Stimulated activated CD8-positive, alpha-beta memory T cell treated with anti-CD3 and anti-CD28 coated beads, Interleukin-7, amount 100 ng/mL, for 4 hours (primary cell): ENCODE measurements at regions not wholly inside any gene's neighbourhood (a gene's known extent, or its start where the extent isn't known, plus 50 kb on each side); places are given as distances from the start of the nearest gene placed in this dataset.
"Not testable (repeated sequence)": the region's sequence is repeated elsewhere in the genome, so short reads cannot be mapped to it uniquely, and the experiment has no call there.

Experiments used
- DNase-seq, 2 donors: peaks; one replicate each; pipeline ENCODE4 v3.0.0-alpha.2; 2020; ENCODE audit warnings: low read depth in 2 of 2

DNA sequence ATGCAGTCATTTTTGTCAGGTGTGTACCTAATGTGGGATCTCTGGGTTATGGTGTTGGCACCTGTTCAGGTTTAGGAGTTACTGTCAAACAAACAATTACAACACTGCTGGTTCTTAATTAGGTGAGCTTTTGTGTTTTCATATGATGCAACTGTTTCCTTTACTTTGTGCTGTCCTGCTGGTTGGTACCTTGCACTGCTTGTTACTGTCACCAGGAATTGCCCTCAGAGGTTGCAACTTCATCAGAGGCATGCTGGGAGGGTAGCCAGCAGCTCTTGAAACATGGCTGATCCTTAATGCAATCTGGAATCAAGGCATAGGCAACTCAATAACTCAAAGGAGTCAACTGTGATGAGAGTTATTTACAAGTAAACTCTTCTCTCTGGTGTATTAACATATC is 400.3 kb downstream of the MIAT start:
- no peak for DNase-seq

DNA sequence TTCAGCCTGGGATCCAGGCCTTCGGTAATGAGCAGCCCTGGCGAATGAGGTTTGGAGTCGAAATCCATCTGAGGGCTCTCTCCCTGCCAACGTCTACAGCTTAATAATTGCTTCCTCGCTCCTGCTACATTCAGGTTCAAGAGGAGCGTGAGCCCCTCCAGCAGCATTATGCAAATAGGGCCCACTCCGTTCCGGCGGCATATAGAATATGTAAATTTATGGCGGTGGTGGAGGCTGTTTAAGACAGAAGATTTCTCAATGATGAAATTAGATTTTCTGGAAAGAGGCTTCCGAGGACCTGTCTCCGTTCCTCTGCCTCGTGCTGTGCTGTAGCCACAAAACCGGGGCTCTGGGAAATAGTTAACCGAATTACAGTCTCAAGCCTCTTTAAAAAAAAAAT is 402.8 kb downstream of the MIAT start:
- DNase-seq, result no peak

DNA sequence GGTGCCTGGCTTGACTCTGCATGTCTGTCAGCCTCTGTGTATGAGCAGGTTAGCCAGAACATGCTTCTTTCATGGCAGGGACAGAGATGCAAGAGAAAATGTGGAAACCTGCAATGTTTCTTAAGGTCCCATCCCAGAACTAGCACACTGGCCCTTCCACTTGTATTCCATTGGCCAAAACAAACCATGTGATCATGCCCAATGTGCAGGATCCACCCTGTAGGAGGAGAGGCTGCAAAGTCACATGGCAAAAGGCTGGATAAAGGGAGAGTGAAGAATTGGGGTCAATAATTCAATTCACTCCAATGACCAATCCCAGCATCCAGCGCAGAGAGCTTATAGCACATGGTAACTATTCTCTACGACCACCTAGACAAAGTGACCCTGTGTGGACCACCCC is 405.5 kb downstream of the MIAT start:
- DNase-seq, result no peak

DNA sequence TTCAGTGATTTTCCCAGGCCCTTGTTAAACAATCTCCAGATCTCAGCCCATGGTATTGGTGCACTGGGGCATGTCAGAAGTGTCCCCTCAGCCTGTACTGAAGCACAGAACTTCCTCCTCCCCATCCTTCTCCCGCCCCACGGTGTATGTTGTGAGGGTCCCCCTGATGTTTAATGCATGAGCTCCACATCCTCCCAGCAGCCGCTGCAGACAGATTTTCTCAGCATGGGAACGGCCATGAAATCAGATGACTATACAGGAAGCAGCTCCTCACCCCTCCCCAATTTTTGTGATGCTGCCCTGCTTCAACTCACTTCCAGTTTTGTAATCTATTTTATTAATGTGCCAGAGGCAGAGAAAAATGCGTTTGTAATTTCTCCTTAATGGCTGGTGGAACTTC is 406.0 kb downstream of the MIAT start:
- no peak for DNase-seq

DNA sequence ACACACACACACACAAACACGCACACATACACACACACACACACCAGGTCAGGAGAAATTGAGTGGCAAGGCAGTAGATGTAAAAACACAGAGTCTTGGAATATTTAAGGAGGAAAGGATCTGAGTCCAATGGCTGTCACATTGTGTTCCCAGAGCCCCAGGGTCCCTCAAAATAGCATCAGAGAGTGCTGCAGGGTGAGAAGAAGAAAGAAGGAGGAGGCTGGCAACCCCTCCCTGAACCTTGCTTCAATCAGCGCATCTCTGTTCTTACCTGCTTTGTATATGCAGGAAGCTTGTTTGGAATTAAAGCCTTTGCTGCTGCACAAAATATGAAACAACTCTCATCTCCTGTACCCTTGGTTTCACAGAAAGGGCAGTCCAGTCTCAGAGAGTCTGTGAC is 406.5 kb downstream of the MIAT start:
- DNase-seq, result no peak

DNA sequence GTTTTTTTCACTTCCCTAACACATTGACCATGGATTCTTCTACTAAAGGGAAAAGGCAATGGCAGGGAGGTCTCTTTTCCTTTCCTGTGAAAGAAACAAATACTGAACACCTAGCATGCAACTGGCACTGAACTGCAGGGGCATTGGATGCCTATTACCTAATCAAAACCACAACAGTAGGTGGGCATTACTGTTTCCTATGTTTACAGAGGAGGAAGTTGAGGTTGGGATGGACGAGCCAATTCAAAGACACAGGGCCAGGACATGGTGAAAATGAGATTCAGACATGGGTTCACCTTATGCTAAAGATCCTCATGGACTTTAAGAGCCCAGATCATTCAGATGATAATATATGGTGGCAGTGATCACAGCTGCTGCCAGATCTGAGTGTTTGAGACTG is 407.0 kb downstream of the MIAT start:
- DNase-seq, result no peak

DNA sequence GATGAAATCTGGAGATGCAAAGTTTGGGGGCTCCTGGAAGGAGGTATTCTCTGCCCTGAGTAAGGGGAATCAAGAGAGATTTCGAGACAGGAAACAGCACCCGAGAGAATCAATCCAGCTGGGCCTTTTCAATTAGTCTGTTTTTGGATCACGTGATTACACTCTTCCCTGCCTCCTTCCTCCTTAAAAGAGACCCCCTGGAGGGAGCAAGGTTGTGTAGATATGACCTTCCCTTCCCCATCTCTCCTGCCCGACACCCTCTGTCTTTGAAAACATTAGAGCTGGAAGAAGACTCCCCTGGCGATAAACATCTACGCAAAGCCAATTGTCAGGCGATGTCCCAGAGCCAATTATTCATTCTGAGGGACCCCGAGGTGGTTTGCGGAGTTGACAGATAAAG is 407.9 kb downstream of the MIAT start:
- DNase-seq, result no peak

DNA sequence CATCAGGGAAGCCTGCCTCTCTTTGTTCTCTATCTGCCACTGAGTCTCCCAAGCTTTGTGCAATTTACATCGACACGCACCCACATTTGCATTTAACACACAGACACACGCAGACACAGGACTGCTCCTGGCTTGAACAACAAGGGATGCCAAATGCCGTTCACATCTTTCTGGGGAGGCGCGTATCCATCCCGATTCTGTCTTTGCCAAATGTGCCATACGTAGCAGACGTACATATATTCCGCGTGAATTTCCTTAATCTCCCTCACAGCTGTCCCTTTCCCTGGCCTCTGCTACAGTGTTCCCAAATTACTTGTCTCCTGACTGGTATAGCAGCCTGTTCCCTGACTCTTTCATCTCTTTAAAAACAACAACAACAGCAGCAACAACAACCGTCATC is 409.5 kb downstream of the MIAT start:
- no peak for DNase-seq

DNA sequence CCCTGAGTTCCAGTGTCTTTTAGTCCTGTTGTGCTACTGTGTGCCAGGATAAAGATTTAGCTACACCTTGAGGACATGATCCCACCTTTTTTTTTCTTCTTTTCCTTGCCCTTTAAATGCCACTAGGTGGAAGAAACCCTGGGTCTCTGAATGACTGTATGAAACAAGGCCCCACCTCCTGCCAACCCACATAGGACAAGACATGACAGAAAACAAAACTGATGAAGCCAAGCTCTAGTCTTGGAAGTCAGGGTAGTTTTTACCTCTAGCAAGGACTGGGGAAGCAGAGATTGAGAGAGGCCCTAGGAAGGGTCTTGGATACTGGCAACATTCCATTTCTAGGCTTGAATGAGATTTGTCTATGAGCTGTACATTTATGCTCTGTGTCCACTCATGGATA is 410.7 kb downstream of the MIAT start:
- DNase-seq, result no peak

DNA sequence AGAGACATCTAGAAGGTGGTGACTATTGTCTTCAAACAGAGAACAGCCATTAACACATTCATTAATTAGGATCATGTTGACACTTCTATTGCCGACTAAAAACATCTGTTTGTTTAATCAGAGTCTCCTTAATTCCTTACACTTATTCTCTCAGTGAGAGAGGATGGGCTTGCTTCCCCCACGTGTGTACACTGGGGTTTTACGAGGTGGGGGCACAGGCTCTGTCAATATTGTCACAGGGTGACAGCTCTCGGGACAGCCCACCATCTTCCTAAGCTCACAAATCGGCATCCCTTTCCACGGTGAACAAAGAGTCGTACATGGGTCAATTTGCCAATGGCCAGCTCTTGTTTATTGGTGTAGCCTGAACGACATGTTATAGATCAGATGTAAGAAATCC is 413.2 kb downstream of the MIAT start:
- DNase-seq, result no peak

DNA sequence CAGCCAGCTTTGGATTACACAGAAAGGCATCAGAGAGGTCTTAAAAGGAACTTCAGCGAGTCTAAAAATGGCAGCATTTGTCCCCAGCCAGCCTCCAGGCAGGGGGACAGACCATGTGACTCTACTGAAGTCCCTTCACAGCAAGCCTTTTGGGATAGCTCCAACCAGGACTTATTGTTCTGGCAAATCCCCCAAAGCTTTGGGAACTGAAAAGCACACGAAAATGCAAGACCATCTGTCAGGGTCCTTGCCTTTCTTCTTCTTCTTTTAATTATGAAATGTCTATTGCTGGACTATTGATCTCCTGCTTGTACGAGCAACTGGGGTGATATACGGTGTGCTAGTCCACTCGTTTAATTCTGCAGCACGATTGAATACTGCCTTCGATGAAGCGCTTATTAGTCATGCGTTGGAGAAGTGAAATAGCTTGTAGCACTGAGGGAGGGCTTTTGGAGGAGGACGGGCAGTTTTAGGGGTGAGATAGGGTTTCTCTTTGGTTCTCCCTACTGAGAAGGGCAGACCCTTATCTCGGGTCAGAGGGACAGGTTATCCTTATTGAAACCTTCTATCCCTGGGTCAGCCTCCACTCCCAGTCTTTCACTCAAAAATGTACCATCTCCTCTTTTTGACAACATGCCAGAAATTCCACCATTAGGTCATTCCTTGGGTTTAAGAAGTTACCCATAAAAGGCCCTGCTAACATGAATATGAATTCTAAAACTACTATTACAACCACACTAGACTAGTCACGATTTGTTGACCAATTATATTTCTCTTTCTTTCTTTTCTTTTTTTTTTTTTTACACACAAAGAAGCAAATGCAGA is 416.4 kb downstream of the MIAT start:
- no peak for DNase-seq

DNA sequence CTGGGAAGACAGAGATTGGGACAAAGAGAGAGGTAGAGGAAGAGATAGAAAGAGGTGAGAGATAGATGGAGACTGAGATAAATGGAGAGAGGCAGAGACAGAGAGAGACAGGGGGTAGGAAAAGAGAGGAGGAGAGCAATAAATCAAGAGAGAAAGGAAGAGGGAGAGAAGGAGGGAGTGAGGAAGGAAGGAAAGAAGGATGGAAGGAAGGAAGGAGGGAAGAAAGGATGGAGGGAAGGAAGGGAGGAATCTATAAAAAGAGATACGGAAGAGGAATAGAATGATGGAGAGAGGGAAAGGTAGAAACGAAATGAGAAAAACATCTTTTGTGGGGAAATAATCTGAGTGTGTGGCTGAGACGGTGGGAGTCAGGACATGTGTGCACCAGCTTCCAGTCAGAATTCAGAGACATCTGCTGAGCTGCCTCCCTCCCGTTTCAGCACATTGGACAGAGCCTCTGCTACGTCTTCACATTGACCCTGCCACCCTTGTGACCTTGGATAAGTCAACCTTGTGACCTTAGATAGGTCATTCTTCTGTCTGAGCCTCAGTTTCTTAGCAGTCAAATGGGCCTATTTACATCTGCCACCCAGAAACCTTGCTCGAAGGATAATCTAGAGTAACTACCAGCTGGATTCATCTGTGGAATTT is 417.8 kb downstream of the MIAT start:
- DNase-seq, result no peak

DNA sequence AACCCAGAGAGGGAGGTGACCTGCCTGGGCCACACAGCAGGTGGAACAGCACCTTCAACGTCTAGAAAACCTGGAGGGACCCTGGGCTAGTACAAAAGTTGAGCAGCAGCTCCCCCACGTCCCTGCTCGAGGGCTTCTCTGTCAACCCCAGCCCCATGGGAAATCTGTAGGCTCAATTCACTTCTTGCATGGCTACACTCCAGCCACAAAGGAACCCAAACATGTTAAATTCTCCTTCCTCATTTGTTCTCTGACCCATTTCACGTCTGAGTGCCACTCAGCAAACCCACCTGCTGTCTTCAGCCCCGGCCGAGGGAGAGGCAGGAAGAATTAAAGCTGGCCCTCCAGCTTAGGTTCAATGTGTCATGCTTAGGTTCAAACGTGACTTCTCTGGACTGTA is 418.5 kb downstream of the MIAT start:
- DNase-seq, result no peak

DNA sequence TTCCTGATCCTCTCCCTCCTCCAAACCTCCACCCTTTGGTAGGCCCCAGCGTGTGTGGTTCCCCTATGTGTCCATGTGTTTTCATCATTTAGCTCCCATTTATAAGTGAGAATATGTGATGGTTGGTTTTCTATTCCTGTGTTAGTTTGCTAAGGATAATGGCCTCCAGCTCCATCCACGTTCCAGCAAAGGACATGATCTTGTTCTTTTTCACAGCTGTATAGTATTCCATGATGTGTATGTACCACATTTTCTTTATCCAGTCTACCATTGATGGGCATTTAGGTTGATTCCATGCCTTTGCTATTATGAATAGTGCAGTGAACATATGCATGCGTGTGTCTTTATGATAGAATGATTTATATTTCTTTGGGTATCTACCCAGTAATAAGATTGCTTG is 420.7 kb downstream of the MIAT start:
- DNase-seq, result not testable (repeated sequence)

DNA sequence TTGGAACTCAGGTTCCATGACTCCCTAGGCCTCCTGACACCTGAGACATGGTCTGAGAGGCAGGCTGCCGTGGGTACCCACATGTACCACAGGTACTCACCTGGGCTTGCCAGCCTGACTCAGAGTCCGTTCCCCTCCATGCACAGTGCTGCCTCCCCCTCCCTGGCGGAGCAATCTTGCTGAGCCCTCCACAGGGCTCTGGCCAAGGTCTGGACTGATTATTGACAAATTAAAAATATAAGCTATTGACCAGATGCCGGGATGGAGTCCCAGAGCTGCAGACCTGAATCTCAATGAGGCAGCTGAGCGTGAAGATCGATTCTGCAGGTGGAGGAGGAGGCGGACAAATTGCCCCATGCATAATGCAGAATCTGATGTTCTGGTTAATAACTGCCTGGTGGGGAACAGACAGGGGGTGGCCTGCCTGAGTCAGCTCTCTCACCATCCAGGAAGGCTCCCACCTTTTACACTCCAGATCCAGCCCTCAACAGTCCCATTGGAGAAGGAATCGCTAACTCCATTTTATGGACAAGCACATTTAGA is 422.7 kb downstream of the MIAT start:
- no peak for DNase-seq

DNA sequence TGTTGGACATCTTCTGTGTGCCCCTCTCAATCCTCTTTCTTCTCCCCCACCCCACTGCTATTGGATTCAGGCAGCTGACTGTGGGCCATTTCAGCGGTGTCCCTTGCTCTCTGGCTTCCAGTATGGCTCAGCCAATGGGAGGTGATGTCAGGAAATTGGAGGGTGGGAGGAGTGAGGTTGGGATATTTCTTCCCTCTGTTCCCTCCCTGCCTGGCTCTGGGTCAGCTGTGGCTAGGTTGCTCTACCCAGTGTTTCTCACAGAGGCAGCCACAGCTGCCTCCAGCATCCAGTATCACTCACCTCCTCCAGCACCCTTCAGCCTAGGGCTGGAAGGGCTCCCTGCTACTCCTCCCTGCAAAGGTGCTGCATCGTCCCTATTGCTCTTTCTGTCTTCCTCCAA is 423.5 kb downstream of the MIAT start:
- DNase-seq, result no peak

DNA sequence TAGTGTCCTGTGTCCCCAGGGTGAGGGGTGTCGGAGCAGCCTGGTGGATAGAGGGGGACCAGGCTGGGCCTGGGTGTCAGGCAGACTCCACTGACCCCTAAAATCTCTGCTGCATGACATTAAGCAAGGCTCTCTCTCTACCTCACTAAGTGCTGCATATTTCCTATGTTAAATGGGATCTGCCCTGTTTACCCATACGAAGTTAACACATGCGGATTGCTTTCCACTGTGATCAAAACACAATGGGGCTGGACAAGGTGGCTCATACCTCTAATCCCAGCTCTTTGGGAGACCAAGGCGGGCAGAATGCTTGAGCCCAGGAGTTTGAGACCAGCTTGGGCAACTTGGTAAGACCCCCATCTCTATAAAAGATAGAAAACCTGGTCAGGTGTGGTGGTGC is 426.2 kb downstream of the MIAT start:
- DNase-seq, result no peak

DNA sequence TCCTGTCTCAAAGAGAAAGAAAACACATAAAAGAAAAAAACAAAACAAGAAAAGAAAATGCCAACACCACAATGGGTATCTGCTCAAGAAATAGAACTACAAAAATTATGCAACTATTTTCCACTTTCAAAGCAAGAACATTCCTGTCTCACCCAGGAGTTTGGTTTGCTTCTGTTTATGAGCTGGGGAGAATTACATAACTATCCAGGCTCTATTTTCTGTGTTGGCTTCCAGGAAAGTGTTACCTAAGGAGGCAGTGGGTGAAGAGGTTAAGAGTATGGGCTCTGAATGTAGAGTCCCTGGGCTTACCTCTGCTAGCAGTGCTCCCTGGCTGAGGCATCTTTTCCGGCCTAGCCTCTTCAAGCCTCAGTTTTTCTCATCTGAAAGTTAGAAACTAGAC is 426.7 kb downstream of the MIAT start:
- DNase-seq, result no peak

DNA sequence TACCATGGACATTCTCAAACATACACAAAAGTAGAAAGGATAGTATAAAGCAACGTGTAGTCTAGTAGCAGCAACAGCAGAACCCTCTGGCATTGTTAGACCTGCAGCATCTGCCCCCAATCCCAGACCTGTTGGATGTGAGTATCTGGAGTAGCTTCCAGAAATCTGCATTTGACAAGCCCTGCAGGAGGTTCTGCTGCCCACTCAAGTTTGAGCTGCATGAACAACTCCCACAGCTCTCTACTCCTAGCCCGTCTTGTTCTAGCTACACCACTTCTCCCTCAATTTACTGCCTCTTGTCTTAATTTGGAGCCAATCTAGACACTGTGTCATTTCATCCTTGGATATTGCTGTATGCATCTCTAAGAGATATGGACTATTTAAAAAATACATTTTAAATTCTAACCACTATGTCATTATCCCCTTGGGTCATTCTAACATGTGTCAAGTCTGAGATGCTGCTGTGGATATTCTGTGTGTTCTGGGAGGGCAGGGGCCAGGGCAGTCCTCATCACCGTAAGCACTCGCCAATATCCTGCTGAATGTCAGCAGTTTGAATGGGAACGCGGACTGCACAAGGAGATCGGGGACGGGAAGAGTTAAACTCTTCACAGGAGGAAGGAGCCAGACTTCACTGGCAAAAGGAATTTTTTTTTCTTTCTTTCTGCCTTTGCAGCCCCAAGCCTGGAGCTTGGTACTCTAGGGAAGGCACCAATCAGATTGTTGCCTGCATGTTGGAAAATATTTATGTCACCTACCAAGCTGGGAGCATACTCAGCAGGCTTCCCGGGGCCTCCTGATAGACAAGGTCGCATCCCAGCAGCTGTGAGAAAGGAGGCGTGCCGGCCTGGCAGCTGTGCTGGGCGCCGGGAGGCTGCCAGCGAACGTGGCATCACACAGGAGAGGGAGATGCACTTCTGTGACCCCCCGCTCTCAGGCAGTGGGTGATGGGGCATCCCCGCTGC is 429.0 kb downstream of the MIAT start:
- DNase-seq, result no peak

DNA sequence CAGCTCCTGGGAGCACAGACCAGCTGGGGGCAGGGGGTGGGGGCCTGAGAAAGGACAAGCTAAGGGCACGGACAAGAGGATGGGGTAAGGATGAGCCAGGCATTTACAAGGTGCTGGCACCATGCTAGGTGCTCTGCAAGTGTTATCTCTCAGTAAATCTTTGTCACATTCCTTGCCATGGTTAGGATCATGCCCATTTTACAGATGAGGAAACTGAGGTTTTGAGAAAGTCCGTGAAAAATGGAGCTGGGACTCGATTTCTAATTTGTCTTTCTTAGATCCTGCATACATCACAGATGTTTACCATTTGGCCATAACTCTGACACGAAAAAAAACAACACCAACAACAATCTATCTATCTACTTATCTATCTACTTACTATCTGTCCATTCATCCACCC is 429.7 kb downstream of the MIAT start:
- no peak for DNase-seq

DNA sequence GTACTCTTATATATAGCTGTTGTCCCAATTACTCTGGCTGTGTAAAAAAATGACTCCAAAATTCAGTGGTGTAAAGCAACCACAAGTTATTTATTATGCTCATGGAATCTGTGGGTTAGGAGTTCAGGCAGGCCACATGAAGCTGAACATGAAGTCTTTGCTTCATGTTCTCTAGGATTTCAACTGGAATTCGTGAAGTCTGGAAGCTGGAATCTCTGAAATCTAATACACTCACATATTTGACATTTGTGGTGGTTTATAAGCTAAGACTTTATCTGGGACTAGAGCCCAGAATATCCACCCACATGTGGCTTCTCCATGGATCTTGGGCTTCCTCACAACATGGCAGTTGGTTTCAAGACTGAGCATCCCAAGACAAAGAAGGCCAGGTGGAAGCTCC is 430.6 kb downstream of the MIAT start:
- no peak for DNase-seq

DNA sequence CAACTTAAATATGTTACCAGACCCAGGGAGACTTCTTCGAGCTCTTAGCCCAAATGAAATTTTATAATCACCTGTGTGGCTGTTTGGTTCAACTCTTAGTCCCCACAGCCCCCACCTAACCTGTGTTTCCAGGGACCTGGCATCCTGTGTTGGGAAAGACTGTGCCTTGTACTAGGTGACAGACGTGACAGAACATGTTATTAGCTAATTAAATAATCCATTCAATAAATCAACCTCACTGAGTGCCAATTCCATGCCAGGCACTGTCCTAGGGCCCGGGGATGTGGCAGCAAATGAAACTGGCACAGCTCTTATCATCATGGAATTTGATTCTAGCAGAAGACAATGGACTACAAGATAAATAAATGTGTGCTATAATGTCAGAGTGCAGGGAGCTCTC is 431.9 kb downstream of the MIAT start:
- DNase-seq, result no peak
